ENCODE measurements at regions not wholly inside any gene's neighbourhood (a gene's known extent, or its start where the extent isn't known, plus 50 kb on each side); places are given as distances from the start of the nearest gene placed in this dataset.
"Not testable (repeated sequence)": the region's sequence is repeated elsewhere in the genome, so short reads cannot be mapped to it uniquely, and the experiment has no call there.

- DNase-seq, result no peak
Observed at GRCh38 chr11:130979386-130979972, 63.2 kb upstream of the SNX19 start.

- no peak for DNase-seq
Observed at GRCh38 chr11:130980071-130980862, 64.0 kb upstream of the SNX19 start.

- not testable (repeated sequence) for DNase-seq
Observed at GRCh38 chr11:130984241-130984640, 68.0 kb upstream of the SNX19 start.

- no peak for DNase-seq
Observed at GRCh38 chr11:130992788-130993187, 76.5 kb upstream of the SNX19 start.

- DNase-seq, result no peak
Observed at GRCh38 chr11:130994043-130994442, 77.8 kb upstream of the SNX19 start.

GRCh38 chr11:130995266-130995665 is 79.0 kb upstream of the SNX19 start:
- no peak for DNase-seq

GRCh38 chr11:130997278-130997677 is 81.0 kb upstream of the SNX19 start:
- DNase-seq, result no peak

GRCh38 chr11:130999086-130999485 is 82.8 kb upstream of the SNX19 start:
- DNase-seq, result no peak

GRCh38 chr11:130999992-131000770 is 83.9 kb upstream of the SNX19 start:
- DNase-seq, result peak; percentile 78

- no peak for DNase-seq
Observed at GRCh38 chr11:131002145-131002544, 85.9 kb upstream of the SNX19 start.

- DNase-seq, result no peak
Observed at GRCh38 chr11:131005829-131006228, 89.5 kb upstream of the SNX19 start.

- no peak for DNase-seq
Observed at GRCh38 chr11:131025020-131025419, 108.7 kb upstream of the SNX19 start.

GRCh38 chr11:131025421-131026125 is 109.3 kb upstream of the SNX19 start:
- no peak for DNase-seq

GRCh38 chr11:131027491-131027890 is 111.2 kb upstream of the SNX19 start:
- DNase-seq, result no peak

GRCh38 chr11:131033151-131033651 is 116.9 kb upstream of the SNX19 start:
- DNase-seq, result no peak

- DNase-seq, result no peak
Observed at GRCh38 chr11:131036514-131036913, 120.2 kb upstream of the SNX19 start.

GRCh38 chr11:131037873-131038272 is 121.6 kb upstream of the SNX19 start:
- no peak for DNase-seq

GRCh38 chr11:131038597-131038996 is 122.3 kb upstream of the SNX19 start:
- DNase-seq, result peak; percentile 36

GRCh38 chr11:131041331-131042040 is 125.2 kb upstream of the SNX19 start:
- DNase-seq, result no peak

GRCh38 chr11:131042041-131042390 is 125.7 kb upstream of the SNX19 start:
- no peak for DNase-seq

GRCh38 chr11:131043251-131043650 is 127.0 kb upstream of the SNX19 start:
- no peak for DNase-seq

GRCh38 chr11:131044851-131045250 is 128.6 kb upstream of the SNX19 start:
- no peak for DNase-seq

Measured in NCI-H748 treated with DMSO at 0.1 percent for 48 hours (cell line).